ENCODE measurements at regions not wholly inside any gene's neighbourhood (a gene's known extent, or its start where the extent isn't known, plus 50 kb on each side); places are given as distances from the start of the nearest gene placed in this dataset.

- TF ChIP-seq CTCF (conservative IDR thresholded peaks at IDR 0.05) = no peak
- H3K27ac ChIP-seq = no peak overlapping the region
These were observed 505.5 kb downstream of the MAT2B start for GRCh38 chr5:164010900-164011299.

DNA sequence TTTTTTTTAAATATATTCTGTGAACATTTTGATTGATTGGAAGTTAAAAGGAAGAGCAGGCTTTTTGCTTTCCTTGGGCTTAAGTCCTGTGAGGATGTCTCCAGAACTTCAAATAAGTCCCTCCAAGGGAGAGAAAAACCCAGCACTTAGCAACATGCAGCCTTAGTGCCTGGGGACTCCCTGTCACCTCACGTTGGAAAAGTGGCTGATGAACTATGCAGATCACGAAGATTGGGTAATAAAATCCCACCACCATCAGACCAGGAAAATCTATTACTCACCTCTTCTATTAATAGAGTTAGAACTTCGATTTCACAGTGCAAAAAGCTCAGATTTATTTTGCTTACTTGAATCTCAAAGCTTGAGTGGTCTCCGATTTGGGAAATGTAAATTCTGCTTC lies 507.0 kb downstream of the MAT2B start:
- TF ChIP-seq CTCF (conservative IDR thresholded peaks at IDR 0.05) = no peak
- H3K27ac ChIP-seq = no peak overlapping the region

- TF ChIP-seq CTCF (conservative IDR thresholded peaks at IDR 0.05) = peak; percentile 86
- no peak overlapping the region for H3K27ac ChIP-seq
These were observed 507.8 kb downstream of the MAT2B start for GRCh38 chr5:164013077-164013670.

- TF ChIP-seq CTCF (conservative IDR thresholded peaks at IDR 0.05) = no peak
- H3K27ac ChIP-seq = no peak overlapping the region
These were observed 514.7 kb downstream of the MAT2B start for GRCh38 chr5:164020116-164020515.

DNA sequence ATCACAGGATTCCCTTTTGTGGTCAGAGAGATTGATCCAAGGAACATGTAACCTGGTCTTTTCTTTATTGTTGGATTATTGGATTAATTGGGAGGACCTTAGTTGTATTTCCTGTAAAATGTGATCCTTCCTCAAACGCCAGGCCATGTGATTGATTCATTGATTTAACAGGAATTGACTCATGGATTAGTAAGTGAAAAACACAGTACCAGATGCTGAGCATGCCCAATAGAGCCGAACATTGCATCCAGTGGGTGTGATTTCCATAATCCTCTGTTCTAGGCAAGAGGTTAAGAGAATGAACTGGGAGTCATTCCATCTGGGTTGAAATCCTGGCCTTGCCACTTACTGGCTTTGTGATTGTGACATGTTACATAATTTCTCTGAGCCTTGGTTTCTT lies 522.3 kb downstream of the MAT2B start:
- no peak for TF ChIP-seq CTCF (conservative IDR thresholded peaks at IDR 0.05)
- H3K27ac ChIP-seq = no peak overlapping the region

GRCh38 chr5:164038128-164038783 lies 532.8 kb downstream of the MAT2B start:
- no peak for TF ChIP-seq CTCF (conservative IDR thresholded peaks at IDR 0.05)

DNA sequence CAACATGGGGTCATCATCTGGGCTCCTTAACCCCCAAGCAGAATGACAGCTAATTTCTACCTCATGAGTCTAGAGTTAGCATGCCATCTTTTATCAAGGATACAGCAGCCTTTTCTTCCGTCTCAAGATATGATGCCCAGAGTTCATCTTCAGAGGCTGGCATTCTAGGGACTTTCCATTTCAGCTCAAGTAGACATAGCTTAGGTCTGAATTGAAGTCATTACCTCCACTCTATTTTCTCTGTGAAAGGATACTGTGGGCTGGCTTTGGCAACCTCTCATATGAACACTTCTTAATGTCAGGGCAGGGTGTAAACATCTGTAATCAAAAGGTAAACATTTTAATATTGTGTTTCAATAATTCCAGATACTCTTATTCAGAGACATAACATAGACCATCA lies 535.7 kb downstream of the MAT2B start:
- no peak overlapping the region for H3K27ac ChIP-seq
- TF ChIP-seq CTCF (conservative IDR thresholded peaks at IDR 0.05) = no peak

More at GRCh38 chr5:164038128-164038783, 532.8 kb downstream of the MAT2B start:
- no peak overlapping the region for H3K27ac ChIP-seq
